ENCODE measurements at regions not wholly inside any gene's neighbourhood (a gene's known extent, or its start where the extent isn't known, plus 50 kb on each side); places are given as distances from the start of the nearest gene placed in this dataset.

DNA sequence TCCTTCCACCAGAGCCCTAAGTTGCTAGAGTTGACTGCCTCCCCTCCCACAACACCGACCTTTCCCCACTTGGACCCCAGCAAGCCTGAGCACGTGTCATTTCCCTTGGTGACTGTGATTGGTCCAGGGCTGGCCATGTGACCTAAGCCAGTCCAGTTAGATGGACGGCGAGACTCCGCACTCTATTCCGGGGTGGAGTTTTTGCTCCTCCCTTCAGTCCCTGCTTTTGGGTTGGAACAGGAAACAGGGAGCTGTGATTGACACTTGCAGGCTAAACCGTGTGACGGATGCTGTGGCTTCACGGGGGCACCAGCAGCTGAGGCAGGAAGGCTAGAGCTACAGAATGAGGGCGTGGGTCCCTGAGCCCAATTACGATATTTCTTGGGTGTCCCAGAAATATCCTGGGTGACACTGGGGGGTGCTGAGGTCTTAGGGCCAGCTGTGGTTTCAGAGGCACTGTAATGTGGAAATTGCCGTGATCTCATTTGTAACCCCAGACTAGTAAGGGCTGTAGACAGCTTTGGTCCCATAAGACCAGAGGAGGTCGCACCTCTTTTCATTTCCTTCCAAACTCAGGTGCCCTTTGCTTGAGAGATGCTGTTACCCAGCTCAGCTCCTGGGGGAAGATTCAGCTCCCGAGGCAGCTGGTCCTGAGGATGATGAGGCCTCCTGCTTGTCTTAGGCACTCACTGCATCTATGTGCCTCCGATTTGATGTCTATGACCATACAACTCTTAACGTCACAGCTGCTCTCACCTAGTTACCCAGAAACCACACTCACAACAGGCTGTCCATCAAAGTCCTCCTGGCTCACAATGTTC is 102.7 kb upstream of the NPTX2 start:
- no peak for DNase-seq

DNA sequence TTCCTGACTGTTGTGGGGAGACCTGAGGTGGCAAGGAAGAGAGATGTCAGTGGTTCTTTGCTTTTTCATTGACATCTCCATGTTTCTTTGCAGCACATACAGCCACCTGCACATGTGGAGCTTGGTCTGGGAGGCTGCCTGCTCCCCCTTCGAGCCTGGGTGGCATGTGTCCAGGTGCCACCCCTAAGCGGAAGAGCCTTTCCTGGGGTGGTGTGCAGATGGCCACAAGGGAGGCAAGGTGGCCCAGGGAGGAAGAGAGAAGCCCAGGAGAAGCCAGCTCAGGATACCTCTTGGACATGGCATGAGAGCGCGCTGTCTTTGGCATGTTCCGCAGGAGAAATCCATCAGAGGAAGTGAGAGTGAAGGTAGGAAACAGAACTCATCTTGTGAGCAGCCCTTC is 105.9 kb upstream of the NPTX2 start:
- no peak for DNase-seq

- DNase-seq, result peak; percentile 34
Observed at GRCh38 chr7:98509836-98510235, 107.2 kb upstream of the NPTX2 start.

DNA sequence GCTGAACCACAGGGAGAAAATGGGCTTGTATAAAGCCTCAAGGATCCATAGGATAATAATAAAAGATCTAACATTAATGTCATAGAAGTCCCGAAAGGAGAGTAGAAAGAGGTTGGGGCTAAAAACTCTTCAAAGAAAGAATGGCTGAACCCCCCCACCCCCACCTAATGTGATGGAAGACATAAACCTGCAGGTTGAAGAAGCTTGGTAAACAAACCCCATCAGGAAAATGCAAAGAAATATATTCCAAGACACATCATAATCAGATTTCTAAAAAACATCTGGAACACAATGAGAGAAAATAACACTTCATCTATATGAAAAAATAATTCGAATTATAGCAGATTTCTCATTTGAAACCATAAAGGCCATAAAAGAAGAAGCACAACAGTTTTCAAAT is 105.6 kb upstream of the BAIAP2L1 start:
- no peak for DNase-seq

- no peak for DNase-seq
Observed at GRCh38 chr7:98500764-98501163, 99.9 kb upstream of the BAIAP2L1 start.

- DNase-seq, result no peak
Observed at GRCh38 chr7:98496618-98497017, 95.7 kb upstream of the BAIAP2L1 start.

DNA sequence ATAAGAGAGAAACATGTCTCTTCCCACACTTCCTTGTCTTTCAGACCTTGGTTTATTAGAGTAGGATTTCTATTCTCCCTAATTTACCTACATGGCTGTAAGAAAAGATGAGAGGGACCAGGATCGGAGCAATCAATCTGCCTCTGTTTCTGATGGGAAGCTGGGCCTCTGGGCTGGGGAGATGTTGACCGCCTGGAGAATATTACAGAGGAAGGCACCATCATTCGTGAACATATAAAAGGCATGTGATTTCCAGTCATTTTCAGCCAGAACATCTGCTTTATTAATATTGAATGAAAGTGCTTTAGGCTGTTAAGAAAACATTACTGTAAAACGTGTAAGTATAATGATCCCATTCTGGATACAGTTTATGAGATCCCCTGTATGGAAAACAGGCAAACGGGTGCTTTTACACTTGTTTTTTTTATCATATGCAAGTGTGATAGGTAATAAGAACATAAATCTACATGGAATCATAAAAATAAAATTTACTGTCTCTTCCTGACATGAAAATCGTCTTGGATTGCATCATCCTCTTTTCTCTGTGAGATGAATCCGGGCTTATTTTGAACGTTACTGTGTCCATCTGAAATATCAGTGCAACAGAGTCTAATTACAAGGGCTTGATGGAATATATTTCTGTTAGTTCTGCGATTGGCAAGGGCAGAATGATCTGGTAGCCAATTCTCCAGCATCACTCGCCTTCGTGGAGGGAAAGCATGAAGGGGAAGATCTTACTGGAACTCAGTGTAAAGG is 94.5 kb upstream of the BAIAP2L1 start:
- no peak for DNase-seq

GRCh38 chr7:98493030-98493778 is 92.3 kb upstream of the BAIAP2L1 start:
- DNase-seq, result no peak

DNA sequence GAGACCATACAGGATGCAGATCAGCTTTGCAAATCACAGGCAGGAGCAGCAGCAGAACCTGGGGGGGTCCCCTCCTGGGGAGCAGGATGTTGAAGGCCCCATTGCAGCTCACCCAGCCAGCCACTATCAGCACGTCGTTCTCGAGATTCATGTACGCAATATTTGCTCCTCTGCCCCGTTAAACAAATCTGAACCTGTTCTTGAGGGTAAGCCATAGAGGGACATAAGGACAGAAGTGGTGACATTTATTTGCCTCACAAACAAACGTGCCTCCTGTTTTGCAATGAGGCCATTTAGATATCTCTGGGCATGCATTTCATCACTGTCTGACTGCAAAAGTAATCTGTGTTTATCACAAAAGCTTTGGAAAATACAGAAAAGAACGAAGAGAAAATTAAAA is 87.3 kb upstream of the BAIAP2L1 start:
- no peak for DNase-seq

GRCh38 chr7:98483964-98484545 is 83.2 kb upstream of the BAIAP2L1 start:
- DNase-seq, result no peak

GRCh38 chr7:98483276-98483963 is 82.5 kb upstream of the BAIAP2L1 start:
- DNase-seq, result no peak

DNA sequence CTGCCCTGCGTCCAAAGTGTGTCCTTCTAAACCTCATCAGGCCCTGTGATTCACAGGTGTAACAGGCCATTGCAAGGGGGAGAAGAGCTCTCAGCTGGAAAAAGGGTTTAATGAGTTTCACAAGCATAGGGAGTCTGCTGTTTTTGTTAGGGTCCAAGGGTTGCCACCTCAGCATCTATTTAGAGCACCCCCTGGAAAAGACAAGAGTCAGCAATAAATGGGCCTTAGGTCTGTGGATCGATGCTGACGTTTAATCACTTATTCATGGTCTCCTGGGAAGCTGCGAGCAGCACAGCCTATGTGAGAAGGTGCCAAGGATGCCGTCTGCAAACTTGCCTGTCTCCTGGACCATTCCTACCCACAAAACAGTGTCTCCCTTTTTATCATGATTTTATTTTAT is 78.4 kb upstream of the BAIAP2L1 start:
- no peak for DNase-seq

DNA sequence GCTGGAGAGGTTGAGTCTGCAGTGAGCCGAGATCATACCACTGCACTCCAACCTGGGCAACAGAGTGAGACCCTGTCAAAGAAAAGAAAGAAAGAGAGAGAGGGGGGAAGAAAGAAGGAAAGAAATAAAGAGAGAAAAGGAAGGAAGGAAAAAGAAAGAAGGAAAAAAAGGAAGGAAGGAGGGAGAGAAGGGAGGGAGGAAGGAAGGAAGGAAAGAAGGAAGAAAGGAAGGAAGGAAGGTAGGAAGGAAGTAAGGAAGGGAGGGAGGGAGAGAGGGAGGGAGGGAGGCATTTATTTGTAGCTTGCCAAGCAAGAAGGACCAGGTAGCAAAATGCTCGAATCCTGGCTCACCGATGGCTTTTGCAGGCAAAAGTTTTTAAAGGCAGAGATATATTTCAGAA is 74.5 kb upstream of the BAIAP2L1 start:
- DNase-seq, result no peak

DNA sequence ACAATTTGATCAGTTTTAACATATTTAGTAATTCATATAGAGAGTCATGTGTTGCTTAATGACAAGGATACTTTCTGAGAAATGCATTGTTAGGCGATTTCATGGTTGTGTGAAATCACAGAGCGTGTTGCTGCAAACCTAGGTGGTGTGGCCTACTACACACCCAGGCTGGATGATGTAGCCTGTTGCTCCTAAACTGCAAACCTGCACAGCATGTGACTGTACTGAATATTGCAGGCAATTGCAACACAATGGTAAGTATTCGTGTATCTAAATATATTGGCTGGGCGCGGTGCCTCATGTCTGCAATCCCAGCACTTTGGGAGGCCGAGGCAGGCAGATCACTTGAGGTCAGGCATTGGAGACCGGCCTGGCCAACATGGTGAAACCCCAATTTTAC is 73.7 kb upstream of the BAIAP2L1 start:
- no peak for DNase-seq

DNA sequence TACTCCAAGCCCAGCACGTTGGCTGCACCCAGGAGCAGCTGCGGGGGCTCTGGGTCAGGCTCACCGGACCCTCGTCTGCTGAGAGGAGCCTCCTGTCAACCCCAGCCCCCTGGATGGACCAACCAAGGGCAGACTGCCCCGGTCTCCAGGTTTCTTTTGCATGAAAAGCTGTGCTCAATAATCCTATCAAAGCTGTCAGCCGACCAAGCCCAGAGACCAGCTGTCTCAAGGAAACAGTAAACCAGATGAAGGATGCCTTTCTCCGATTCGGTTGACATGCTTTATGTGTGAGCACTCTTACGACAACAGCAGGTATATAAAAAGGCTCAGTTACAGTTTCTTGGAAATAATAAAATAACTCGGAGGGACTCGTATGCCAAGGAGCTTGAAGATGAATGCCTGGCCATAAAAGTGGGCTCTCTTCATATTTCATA is 71.6 kb upstream of the BAIAP2L1 start:
- DNase-seq, result no peak

DNA sequence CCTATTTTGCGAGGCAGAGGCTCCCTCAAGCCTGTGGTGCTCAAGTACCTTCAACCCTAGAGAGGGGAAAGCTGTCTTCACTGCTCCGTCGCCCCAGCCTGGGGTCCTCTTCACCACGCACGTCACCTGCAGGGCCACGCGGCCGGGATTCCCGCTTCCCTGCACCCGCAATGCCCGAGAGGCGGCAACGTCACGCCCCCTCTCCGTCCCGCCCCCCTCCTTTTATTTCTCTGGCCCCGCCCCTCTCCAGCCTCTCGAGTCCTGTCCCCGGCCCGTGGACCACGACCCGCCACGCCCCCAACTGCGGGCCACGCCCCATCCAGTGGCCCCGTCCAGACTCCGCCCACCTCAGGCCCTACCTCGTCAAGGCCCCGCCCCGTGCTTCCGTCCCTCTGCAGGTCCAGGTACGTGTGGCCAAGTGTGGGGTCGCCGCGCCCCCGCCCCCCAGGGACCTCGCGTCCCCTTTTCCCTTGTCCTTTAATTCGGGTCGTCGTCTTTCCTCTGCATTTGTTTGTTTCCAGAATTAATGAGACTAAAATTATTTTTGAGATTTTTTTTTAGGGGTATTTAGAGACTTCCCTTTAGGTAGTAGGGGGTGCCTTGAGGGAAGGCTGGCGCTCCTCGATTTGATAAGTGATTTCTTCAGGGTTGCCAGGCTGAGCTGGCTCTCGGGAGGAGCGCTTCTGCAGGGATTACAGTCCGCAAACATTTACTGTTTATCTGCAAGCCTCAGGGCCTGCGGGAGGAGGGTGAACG is 69.8 kb upstream of the BAIAP2L1 start:
- DNase-seq, result peak; percentile 80

GRCh38 chr7:98469088-98469487 is 68.2 kb upstream of the BAIAP2L1 start:
- DNase-seq, result no peak

GRCh38 chr7:98467570-98468312 is 66.9 kb upstream of the BAIAP2L1 start:
- peak; percentile 30 for DNase-seq

GRCh38 chr7:98465022-98465421 is 64.1 kb upstream of the BAIAP2L1 start:
- DNase-seq, result no peak

DNA sequence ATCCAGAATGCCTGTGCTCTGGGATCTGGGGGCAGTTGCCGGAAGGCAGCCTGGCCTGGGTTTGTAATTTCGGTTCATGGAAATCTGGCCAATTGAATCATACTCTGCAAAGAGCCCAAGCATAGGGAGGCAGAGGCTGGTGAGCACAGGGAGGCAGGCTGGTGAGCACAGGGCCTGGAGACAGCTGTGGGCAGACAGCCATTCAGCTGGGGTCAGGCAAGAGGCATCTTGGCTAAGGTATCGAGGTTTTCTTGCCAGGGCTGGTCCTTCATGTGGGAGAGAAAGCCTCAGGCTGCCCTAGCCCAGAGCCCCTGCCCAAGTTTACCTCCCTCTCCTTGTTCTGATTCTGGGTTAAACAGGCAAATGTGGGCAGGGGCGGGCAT is 63.7 kb upstream of the BAIAP2L1 start:
- no peak for DNase-seq

Measured in NCI-H2029 (cell line).